ENCODE measurements at regions not wholly inside any gene's neighbourhood (a gene's known extent, or its start where the extent isn't known, plus 50 kb on each side); places are given as distances from the start of the nearest gene placed in this dataset.

DNA sequence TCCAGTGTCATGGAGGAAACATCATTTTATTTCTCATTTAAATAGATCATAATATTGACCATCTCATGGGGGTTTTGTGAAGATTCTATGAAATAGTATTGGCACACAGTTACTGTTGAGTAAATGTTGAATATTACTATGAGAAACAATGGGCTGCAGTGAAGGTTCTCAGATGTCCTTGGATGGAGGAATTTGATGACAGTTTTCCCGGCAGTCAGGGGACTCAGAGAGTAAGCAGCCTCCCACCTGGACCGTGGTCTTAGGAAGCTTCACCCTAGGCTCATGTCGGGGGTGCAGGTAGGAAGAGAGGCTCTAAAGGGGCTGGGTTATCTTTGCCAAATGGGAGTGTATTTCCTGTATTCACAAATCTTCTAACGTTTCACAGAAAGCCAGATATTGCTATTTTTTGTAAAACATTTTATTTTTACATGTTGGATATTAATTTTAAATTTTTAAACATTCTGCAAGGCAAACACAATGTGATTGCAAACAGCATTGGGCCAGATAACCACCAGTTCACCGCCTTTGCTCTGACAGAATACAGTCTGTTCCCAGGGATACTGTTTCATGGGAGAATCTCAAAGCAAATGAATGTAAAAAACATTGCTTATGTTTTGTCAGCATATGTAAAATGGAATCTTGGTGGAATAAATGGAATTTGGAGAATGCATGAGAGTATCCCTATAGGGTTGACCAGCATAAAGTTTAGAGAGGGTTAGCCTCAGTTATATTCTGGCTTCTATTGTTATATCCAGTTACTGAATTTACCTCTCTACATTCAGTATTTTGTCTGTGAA, 380.8 kb upstream of the TMEM132C start:
- no peak for TF ChIP-seq POLR2A (IDR thresholded peaks at IDR 0.05)
- TF ChIP-seq, protein P1, sequence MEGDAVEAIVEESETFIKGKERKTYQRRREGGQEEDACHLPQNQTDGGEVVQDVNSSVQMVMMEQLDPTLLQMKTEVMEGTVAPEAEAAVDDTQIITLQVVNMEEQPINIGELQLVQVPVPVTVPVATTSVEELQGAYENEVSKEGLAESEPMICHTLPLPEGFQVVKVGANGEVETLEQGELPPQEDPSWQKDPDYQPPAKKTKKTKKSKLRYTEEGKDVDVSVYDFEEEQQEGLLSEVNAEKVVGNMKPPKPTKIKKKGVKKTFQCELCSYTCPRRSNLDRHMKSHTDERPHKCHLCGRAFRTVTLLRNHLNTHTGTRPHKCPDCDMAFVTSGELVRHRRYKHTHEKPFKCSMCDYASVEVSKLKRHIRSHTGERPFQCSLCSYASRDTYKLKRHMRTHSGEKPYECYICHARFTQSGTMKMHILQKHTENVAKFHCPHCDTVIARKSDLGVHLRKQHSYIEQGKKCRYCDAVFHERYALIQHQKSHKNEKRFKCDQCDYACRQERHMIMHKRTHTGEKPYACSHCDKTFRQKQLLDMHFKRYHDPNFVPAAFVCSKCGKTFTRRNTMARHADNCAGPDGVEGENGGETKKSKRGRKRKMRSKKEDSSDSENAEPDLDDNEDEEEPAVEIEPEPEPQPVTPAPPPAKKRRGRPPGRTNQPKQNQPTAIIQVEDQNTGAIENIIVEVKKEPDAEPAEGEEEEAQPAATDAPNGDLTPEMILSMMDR (IDR thresholded peaks at IDR 0.05): no peak
